OCI-LY3 (cell line): ENCODE measurements at regions not wholly inside any gene's neighbourhood (a gene's known extent, or its start where the extent isn't known, plus 50 kb on each side); places are given as distances from the start of the nearest gene placed in this dataset.

Source experiments
- CTCF ChIP-seq: fragments of 200-600, 300-600 bp; sonication (generic); IDR thresholded peaks from 2 replicates; pipeline ENCODE4 v1.5.1; 2014; ENCODE audit warnings: antibody characterized with exemption, low read length, low read depth
- EZH2phosphoT487 ChIP-seq: fragments of 200-600 bp; shearing (Covaris generic); IDR thresholded peaks from 2 replicates; pipeline ENCODE4 v1.6.1; 2018; ENCODE audit warnings: antibody characterized with exemption, mixed run types, low read depth

DNA sequence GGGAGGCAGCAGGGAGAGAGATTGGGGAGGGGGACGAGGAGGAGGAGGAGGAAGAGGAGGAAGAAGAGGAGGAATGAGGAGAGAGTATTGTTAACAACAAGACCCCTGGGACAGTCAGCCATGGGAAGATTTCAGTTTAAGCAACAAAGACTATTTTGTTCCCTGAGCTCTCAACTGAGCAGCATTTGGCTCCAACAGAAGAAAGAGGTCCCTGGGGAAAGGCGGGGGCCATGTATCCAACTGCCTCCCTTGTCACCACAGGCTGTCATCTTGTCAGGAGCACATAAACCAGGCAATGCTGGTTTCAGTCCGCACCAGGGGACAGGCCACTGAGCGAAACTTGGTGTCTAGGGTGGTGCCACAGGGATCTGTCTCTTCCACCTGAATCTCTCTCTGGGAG is 316.1 kb downstream of the TLE1 start:
- TF ChIP-seq CTCF = no peak
- no peak for TF ChIP-seq EZH2phosphoT487
